ENCODE measurements at regions not wholly inside any gene's neighbourhood (a gene's known extent, or its start where the extent isn't known, plus 50 kb on each side); places are given as distances from the start of the nearest gene placed in this dataset.

DNA sequence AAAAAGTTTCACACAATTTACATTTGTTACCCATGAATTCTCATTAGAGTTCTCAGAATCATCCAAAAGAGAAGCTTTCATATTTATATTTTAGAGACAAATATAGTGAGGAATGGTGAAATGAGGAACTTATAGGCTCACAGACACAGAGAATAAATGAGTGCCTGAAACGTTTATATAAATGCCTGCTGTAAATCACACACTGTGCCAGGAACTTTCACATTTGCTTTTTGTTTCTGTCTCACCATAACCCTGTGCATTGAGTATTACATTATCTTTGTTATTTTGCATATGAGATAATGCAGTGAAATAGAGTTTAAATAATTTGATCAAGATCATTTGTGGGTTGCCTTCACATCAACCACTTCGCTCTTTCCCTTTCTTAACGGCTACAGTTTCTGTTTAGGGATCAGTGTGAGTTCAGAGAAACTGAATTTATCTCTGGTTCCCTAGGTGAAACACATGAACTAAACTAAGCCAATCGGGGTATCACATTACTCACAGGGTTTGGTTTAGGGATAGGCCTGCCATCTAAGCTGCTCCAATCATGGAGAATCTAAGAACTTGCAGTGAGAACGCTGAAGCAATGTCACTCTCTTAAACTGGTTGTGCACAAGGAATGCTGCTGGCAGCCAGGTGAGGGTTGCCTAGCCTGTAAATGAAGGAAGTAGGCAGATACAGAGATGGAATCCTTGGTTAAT lies 1339.2 kb upstream of the TENM4 start (continued):
- no peak for TF ChIP-seq POLR2AphosphoS5 (IDR thresholded peaks at IDR 0.05; ENCODE audit: low read length)
- no peak for TF ChIP-seq NR2C2 (IDR thresholded peaks at IDR 0.05; ENCODE audit: borderline replicate concordance, control insufficient read depth, insufficient read length, low read depth)
- no peak for TF ChIP-seq DPF2 (IDR thresholded peaks at IDR 0.05)
- TF ChIP-seq SUPT20H (IDR thresholded peaks at IDR 0.05; ENCODE audit: borderline replicate concordance, control insufficient read depth, low read depth, low read length), result no peak
- no peak for TF ChIP-seq ZZZ3 (IDR thresholded peaks at IDR 0.05; ENCODE audit: control insufficient read depth, insufficient read length, low read depth)
- TF ChIP-seq SREBF1 (IDR thresholded peaks at IDR 0.05; ENCODE audit: low read length), result no peak
- TF ChIP-seq, protein P1, sequence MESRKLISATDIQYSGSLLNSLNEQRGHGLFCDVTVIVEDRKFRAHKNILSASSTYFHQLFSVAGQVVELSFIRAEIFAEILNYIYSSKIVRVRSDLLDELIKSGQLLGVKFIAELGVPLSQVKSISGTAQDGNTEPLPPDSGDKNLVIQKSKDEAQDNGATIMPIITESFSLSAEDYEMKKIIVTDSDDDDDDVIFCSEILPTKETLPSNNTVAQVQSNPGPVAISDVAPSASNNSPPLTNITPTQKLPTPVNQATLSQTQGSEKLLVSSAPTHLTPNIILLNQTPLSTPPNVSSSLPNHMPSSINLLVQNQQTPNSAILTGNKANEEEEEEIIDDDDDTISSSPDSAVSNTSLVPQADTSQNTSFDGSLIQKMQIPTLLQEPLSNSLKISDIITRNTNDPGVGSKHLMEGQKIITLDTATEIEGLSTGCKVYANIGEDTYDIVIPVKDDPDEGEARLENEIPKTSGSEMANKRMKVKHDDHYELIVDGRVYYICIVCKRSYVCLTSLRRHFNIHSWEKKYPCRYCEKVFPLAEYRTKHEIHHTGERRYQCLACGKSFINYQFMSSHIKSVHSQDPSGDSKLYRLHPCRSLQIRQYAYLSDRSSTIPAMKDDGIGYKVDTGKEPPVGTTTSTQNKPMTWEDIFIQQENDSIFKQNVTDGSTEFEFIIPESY (IDR thresholded peaks at IDR 0.05), result no peak
- TF ChIP-seq MTA3 (IDR thresholded peaks at IDR 0.05; ENCODE audit: borderline replicate concordance, low read length), result no peak

DNA sequence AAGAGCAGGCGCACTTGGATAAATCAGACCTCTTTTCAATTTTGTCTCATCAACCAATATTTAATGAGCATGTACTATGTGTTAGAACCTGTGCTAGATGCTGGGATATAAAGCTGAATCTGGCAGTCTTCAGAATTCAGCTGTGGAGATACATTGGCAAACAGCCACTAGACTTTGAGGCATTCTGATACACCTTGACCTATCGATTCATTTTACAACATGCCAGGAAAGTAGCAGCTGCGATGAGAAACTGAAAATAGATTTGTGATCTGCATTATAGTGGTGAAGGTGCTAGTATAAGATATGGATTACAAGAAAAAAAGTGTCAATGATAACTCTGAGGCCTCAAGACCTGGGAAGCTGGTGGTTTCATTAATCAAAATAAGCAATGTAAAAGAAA lies 1338.1 kb upstream of the TENM4 start:
- DNase-seq (ENCODE audit: low read depth, low spot score) (no peak), FAIRE-seq (no peak), ATAC-seq (no peak)
- Histone ChIP-seq H3K9me3 (replicated peaks; ENCODE audit: control insufficient read depth, insufficient read depth, low read length) (no peaks in the 10 kb centered on the region), H3K27me3 (replicated peaks in 1 of 2; ENCODE audit: control insufficient read depth in 2 of 2, insufficient read depth in 2 of 2, low read length in 1 of 2) (no peaks in the 10 kb centered on the region; a peak in 1 of 4 replicates), H3K79me2 (ENCODE audit: control insufficient read depth, insufficient read depth, low read length) (no peaks in the 10 kb centered on the region), H4K20me1 (ENCODE audit: control insufficient read depth, insufficient read depth) (no peaks in the 10 kb centered on the region), H3K36me3 (ENCODE audit: control insufficient read depth in 2 of 2, insufficient read depth in 2 of 2, low read length in 1 of 2) (no peaks in the 10 kb centered on the region), H2AFZ (ENCODE audit: control insufficient read depth, low read depth, low read length) (no peak overlapping the region), H3K9ac (ENCODE audit: control insufficient read depth, insufficient read depth, low read length) (no peak overlapping the region), H3K4me3 (no peak overlapping the region), H3K4me1 (ENCODE audit: control insufficient read depth, insufficient read depth, low read length) (no peaks in the 10 kb centered on the region), H3K27ac (ENCODE audit: control insufficient read depth, insufficient read depth) (no peak overlapping the region), H3K4me2 (ENCODE audit: control insufficient read depth, insufficient read depth) (no peak overlapping the region)
- intact Hi-C loops (cut with micrococcal nuclease; ENCODE audit: unreplicated experiment), result no loop called here
- BruUV-seq (replicated peaks), result no TSS peak
- CTCF ChIA-PET, result no interaction called here
- in situ Hi-C loops (cut with MboI), result no loop called here
- RAD21 ChIA-PET (ENCODE audit: unreplicated experiment), result no interaction called here
- WGBS (ENCODE audit: insufficient coverage, insufficient replicate concordance, low lambda C conversion rate, missing lambda C conversion rate), result 10% methylated on average over 3 of the region's 3 CpGs
- POLR2A ChIA-PET, result no interaction called here
- no peak for TF ChIP-seq JUNB (IDR thresholded peaks at IDR 0.05)
- TF ChIP-seq ZNF207 (IDR thresholded peaks at IDR 0.05; ENCODE audit: borderline replicate concordance), result no peak
- no peak for TF ChIP-seq RUNX3 (IDR thresholded peaks at IDR 0.05; ENCODE audit: low read length)
- no peak for TF ChIP-seq YY1 (IDR thresholded peaks at IDR 0.05; ENCODE audit: low read depth, low read length)
- TF ChIP-seq, protein P2, sequence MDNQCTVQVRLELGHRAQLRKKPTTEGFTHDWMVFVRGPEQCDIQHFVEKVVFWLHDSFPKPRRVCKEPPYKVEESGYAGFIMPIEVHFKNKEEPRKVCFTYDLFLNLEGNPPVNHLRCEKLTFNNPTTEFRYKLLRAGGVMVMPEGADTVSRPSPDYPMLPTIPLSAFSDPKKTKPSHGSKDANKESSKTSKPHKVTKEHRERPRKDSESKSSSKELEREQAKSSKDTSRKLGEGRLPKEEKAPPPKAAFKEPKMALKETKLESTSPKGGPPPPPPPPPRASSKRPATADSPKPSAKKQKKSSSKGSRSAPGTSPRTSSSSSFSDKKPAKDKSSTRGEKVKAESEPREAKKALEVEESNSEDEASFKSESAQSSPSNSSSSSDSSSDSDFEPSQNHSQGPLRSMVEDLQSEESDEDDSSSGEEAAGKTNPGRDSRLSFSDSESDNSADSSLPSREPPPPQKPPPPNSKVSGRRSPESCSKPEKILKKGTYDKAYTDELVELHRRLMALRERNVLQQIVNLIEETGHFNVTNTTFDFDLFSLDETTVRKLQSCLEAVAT (IDR thresholded peaks at IDR 0.05), result no peak
- TF ChIP-seq GATAD2B (conservative IDR thresholded peaks at IDR 0.05; ENCODE audit: low read depth), result no peak
- SMC1A ChIA-PET (ENCODE audit: uncharacterized antibody, unreplicated experiment), result interaction anchor here (0.6 to 1.5 kb wide), 6 partner anchors 9 to 64 kb away, joined by 3 to 5 read pairs (median 4); no protein-coding TSS in a partner anchor
